G401 (cell line): ENCODE measurements at regions not wholly inside any gene's neighbourhood (a gene's known extent, or its start where the extent isn't known, plus 50 kb on each side); places are given as distances from the start of the nearest gene placed in this dataset.

ENCODE experiments used
- DNase-seq: peaks from one replicate; pipeline ENCODE4 v3.0.0-alpha.2; 2015; ENCODE audit warnings: low spot score
- in situ Hi-C: cut with HindIII; loops from 2 replicates; pipeline ENCODE4 v1.10.0; 2016; ENCODE audit warnings: low sequenced_read_pairs, mixed read lengths

DNA sequence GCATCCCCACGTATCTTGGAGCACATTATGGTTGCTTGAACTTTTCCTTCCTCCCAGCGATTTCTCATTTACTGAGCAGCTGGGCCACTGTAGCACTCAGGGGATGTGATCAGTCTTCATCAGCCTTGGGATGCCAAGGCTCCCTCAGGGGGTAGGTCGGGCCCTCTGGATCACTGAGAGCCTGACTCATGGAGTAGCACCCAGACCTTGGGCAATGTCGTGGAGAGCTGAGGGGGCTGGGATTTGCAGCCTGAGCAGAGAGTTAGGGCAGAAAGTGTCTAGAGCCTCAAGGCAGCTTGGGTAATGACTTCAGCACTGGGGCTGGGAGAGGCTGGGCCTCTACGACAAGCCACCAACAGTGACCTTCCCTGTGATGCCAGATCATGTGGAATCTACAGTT, 86.5 kb upstream of the CXCL12 start:
- in situ Hi-C loops = no loop called here
- DNase-seq = no peak

DNA sequence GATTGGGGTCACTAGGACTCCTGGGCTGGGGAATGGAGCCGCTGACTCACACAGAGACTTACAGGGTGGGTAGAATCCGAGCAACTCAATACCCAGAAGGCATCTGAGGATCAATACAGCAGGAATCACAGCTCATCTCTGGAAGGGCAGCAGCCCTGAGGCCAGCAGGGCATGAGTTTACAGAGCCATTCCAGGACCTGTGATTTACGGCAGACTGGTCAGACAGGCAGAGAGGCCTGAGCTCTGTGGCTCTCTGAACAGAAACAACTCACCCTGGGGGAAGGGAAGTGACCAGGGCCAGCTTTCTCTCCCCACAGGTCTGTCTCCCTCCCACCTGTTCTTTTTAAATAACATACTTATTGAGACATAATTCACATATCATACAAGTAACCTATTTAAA, 88.2 kb upstream of the CXCL12 start:
- in situ Hi-C loops = no loop called here
- DNase-seq = no peak

DNA sequence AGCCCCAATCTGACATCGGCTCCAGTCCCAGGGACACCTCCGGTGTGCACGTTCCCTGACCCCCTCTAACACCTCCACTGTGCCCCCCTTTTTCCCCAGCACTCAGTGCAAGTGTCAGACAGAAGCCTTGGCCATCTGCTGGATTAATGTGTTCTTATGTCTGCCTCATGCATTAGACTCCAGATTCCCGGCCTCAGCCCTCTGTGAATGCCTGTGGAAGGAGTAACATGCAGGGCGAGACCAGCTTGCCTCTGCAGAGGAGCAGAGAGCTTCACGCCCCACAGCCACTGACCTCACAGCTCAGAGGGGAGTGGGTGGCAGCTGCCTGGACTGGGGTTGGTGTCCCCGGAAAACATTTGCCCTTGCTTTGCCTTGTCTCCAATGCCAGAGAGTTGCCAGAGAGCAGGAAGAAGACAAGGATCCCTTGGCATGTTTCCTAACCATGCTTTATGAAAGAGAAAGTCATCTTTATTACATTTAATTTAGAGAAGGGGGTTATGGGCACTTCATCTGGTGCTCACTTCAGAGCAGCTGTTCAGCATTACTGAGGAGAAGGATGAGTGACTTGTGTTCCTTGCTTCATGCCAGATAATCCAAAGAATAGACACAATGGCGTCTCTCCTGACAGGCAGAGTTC, 91.6 kb upstream of the CXCL12 start:
- no peak for DNase-seq
- in situ Hi-C loops = no loop called here

DNA sequence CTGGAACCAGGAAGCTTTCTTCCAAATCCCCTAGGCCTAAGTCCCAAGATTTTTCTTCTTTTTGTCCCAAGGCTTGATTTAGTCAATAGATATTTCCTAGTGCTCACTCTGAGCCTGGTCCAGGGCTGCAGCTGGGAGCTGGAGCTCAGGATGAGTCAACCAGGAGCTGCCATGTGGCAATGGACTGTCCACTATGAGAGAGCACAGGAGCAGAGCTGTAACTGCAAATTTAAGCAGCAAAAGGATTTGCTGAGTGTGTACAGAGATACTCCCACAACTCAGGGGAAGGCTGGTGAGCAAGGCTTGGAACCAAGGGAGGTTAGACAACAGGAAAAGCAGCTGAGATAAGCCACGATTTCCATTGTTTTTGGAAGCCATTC, 92.1 kb upstream of the CXCL12 start:
- no peak for DNase-seq
- in situ Hi-C loops = no loop called here

DNA sequence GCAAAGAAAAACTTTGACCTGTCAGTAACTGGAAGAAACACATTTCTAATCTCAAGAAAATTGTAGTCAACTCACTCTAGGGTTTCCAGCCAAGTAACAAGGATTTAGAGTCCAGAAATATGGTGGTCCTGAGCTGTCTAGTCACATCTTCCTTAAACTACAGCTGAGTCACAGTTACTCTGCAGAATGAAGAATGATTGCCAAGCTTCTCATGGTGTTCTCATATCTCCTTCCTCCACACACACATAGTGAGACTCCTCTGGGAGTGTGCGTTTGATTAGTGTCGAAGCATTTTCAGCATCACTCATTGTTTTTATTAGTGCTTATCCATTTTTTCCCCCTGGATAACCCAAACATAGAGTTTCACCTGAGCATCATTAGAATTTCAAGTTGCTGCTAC, 93.1 kb upstream of the CXCL12 start:
- in situ Hi-C loops = no loop called here
- no peak for DNase-seq

DNA sequence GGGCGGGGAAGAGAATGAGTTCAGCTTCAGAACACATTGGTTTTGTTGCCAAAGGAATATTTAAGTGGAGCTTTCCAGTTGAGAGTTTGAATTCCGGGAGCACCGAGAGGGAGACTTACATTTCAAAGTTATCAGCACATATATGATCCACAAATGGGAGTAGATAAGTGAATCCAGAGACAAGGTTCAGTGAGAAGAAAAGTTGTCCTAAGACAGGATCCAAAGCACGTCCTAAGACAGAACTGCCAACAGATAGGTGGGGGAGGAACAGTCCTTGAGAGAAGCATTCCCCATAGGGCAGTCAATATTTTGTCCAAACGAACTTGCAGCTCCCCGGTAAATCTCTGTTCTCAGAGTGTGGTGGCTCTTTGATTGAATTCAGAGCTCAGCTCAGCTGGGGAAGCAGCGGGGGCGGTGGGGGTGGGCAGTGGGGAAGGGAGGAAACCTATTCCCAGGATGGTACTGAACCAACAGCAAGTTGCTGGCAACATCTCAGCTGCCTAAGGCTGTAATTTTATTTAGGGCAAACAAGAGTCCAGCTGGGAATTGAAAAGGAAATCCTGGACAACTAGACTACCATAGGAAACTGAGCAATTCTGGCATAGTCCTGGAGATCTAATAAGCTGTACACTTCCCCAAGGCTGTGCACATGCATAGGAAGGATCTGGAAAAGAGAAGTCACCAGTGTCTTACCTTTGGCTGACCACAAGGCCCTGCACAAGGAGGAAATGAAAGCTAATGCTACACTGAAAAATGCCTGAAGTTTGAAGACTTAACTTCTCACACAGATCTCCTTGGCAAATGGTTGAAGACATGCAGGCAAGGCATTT, 94.2 kb upstream of the CXCL12 start:
- peak; percentile 2 for DNase-seq
- in situ Hi-C loops = no loop called here

DNA sequence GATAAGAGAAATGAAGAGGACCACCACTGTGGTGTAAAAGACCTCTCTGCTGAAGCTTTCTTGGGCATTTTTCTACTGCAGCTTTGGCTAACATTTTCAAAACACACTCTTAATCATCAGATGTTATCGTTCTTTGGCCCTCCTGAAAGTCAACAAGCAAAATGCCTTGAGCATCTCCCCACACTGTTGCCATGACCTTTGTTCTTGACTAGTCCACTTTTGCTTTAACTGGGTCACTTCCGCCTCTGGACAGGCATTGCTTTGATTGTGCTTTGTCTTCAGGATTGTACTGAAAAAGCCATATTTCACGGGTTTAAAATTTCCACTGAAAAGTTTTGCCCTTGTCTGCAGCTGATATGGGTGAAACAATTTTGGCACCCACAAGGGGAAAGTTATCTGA, 107.8 kb upstream of the CXCL12 start:
- in situ Hi-C loops = no loop called here
- DNase-seq = no peak

DNA sequence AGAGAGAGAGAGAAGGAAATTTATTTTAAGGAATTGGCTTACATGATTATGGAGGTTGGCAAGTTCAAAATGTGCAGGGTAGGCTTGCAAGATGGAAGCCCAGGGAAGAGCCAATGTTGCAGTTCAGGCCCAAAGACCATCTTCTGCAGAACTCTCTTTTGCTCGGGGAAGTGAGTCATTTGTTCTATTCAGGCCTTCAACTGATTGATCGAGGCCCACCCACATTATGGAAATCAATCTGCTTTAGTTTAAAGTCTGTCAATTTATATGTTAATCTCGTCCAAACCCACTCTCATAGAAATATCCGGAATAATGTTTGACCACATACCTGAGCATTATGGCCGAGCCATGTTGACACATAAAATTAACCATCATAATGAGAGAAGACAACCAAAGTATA, 113.3 kb upstream of the CXCL12 start:
- in situ Hi-C loops = no loop called here

DNA sequence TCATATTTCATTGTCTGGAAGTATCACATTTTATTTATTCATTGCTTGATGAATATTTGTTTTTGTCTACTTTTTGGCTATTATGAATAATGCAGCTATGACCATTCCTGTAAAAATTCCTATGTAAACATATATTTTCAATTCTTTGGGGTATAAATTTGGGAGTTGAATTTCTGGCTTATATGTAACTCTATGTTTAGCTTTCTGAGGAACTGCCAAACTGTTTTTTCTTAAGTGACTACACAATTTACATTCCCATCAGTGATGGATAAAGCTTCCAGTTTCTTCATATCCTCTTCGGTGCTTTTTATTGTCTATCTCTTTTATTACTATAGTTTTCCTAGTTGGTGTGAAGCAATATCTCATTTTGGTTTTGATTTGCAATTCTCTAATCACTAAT, 115.6 kb upstream of the CXCL12 start:
- in situ Hi-C loops = no loop called here
- no peak for DNase-seq

More for the DNA sequence above, 113.3 kb upstream of the CXCL12 start:
- DNase-seq = no peak

DNA sequence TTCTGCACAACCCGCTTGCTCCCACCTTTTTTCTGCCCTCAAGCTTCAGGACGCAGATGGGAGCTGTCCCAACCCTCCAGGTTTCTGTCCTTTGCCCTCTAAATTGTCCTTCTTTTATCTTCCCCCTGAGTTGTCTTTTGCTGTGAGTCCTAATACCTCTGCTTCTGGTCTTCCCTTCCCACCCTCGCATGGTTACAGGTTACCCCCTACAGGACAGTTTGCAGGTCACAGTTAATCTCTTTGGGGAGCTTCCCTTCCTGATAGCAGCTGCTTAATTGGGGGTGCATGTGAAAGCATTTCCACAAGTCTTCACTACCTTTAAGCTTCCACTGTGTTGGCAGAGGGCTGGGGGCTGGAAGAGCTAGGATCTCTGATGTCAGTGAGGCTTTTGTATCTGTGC, 121.5 kb upstream of the CXCL12 start:
- in situ Hi-C loops = no loop called here
- DNase-seq = no peak

DNA sequence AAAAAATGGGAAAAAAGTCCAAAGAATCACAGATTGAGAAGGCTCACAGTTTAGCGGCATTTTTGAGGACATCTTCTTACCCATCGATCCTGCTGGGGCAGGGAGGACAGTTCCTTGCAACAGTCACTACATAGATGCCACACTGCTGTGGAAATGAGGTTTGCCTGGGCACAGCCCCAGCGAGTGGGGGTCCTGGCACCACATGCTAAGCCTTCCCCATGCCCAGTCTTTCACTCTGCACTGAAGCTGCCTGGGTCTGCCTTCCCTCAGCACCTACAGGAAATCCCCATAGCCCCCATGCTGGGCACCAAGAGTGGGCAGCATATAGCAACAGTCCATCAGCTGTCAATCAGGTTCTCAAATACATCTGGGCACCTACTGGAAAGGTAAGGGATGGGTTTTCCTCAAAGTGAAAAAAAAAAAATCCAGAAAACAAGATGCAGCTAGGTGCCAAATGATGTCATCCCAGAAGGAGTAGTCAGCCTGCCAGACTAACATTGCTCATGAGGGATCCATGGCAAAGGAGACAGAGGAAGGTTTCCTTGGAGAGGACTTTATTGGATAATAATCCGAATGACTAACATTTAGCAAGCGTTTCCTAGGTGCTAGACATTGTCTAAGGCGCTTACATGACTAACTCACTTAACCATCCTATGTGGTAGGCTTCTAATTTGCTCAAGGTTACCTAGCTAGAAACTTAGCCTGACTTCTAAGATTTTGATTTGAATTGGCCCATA, 125.7 kb upstream of the CXCL12 start:
- in situ Hi-C loops = no loop called here
- DNase-seq = no peak

DNA sequence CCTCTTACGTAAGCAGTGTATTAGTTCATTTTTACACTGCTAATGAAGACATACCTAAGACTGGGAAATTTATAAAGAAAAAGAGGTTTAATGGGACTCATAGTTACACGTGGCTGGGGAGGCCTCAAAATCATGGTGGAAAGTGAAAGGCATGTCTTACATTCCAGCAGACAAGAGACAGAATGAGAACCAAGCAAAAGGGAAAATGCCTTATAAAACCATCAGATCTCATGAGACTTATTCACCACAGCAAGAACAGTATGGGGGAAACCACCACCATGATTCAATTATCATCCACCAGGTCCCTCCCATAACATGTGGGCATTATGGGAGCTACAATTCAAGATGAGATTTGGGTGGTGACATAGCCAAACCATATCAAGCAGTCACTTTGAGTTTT, 126.3 kb upstream of the CXCL12 start:
- no peak for DNase-seq
- in situ Hi-C loops = no loop called here

DNA sequence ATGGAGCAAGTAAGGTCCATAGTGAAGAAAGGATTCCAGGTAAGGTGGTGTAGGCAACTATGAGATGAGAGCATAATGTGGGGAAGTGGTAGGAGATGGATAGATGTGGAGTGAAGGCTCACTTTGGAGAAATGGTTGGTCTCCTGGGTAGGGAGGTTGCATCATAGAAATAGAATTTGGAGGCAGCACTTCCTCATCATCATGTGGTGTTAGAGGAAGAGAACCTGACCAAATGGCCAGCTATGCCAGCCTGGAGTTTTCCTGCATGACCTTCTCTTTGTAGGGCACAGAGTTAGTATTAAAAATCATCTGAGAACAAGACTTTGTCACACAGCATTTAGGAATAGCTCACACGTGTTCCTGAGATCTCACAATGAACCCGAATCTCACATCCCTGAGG, 126.7 kb upstream of the CXCL12 start:
- DNase-seq = no peak

DNA sequence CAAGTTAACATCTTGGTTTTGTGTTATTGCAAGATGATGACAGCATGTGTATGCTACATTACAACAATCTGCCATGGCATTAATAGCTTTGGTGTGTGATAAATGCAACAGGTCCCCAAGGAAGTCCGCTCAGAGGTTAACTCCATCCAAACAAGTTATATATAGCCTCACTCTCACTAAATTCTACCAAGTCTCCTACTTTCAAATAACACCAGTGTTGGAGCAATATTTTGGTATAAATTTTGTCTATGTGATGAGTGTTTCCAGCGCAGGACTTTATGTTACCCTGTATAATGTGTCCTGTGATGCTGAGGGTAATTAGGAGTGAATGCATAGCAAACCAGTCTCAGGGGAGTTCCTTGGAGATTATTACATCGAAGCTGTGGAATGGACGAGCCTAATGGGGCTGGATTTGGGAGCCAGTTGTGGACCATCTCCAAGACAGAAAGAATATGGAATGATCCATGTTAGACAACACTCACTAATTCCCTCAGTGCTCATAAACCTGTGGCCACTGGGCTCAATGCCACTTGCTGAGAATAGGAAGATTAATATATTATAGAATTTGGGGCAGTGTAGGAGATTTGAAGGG, 127.6 kb upstream of the CXCL12 start:
- DNase-seq = no peak
- in situ Hi-C loops = no loop called here

More for the DNA sequence above, 126.7 kb upstream of the CXCL12 start:
- in situ Hi-C loops = no loop called here

DNA sequence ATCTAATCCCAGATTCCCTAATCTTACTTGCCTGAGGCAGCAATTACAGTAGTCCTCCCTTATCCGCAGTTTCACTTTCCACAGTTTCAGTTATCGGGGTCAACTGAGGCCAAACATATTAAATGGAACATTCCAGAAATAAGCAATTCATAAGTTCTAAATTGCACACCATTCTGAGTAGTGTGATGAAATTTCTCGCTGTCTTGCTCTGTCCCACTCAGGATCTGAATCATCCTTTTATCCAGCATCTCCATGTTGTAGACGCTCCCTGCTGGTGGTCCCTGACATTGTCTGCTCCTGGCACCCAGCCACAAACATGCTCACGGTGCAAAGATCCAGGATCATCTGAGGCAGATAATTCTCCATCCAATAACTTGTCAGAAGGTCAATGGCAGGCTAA, 128.7 kb upstream of the CXCL12 start:
- DNase-seq = no peak
- in situ Hi-C loops = no loop called here

DNA sequence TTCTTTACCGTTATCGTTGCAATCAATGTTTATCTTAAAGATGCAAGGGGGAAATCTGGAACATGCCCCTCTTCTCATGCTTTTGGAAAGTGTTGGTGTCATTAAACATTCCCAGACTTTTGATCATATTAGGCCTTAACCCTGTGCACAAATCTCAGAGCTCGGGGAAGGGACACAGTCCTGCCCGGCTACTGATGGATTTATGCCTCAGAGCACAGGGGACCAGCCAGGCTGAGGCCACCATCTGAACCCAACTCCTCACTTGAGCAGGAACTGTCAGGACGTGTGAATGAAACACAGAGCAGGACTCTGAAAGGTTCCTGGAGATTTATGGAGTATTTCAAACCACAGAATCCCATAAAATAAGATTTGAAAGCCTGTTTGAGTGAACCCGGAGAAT, 132.0 kb upstream of the CXCL12 start:
- DNase-seq = no peak
- in situ Hi-C loops = no loop called here

DNA sequence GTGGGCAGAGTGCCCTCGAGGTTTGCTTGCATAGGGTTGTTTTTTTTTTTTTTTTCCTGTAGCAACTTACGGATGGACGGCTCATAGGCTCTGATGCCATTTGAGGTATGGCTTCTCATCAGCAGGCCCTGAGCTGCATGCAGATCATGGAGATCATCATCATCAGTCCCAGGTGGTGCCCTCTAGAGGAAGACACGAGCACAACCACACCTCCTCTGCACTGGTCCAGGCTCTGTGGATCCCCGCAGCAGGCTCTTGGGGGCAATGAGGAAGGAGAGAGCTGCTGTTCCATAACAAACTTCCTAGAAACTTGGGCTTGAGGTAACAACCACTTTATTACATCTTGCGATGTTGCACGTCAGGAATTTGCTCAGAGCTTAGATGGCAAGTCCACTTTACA, 132.7 kb upstream of the CXCL12 start:
- DNase-seq = no peak
- in situ Hi-C loops = no loop called here

DNA sequence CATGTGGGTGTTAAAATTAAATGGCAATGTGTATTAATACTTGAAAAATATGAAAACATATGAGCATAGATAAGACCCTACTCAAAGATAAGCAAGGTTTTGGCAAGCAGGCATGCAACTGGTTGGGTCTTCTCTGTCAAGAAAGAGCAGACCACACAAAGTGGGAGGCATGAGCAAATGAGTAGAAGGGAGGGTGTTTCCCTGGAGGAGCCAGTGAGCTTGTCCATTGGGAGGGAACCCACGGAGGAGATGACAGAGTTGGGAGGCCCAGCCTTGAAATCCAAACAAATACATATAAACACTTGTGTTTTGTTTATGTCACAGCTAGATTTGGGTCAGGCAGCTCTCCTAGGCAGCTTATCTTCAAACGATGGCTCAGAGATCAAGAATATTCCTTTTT, 134.5 kb upstream of the CXCL12 start:
- in situ Hi-C loops = no loop called here
- DNase-seq = no peak

DNA sequence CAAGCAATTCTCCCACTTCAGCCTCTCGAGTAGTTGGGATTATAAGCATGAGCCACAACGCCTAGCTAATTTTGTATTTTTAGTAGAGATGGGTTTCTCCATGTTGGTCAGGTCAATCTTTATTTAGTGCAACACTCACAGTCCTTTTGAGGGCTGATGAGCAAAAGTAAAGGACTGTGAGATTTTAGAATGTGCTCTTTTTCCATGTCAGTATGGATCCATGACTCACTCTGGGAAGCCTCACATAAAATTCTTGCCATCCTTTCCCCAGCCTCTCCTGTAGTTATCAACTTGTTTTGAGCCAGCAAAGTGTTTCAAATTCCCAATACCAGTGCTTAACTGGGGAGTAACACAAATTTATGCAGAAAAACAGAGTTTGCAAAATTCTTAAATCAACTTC, 135.8 kb upstream of the CXCL12 start:
- DNase-seq = no peak
- in situ Hi-C loops = no loop called here

DNA sequence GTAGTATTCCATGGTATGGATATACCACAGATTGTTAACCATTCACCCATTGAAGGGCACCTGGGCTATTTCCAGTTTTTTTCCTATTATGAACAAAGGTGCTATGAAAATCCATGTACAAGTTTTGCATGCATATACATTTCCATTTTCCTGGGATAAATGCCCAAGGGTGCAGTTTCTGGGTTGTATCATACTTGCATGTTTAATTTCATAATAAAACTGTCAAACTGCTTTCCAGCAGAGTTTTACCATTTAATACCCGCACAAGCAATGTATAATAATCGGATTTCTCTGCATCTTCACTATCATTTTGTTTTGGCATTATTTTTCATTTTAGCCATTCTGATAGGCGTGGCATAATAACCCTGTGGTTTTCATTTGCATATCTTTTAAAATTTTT, 154.3 kb upstream of the CXCL12 start:
- no peak for DNase-seq
- in situ Hi-C loops = no loop called here
